ENCODE measurements at regions not wholly inside any gene's neighbourhood (a gene's known extent, or its start where the extent isn't known, plus 50 kb on each side); places are given as distances from the start of the nearest gene placed in this dataset.

GRCh38 chr15:69631978-69632377 lies 179.4 kb downstream of the RPLP1 start:
- Histone ChIP-seq H2AFZ (ENCODE audit: low read depth, low read length) (no peak overlapping the region), H3K27ac (ENCODE audit: low read length) (no peak overlapping the region), H3K4me3 (ENCODE audit: low read depth in 1 of 2, low read length in 2 of 2) (no peak overlapping the region), H4K20me1 (ENCODE audit: insufficient read depth, low read length) (no peaks in the 10 kb centered on the region), H3K4me1 (ENCODE audit: insufficient read depth, low read length) (no peaks in the 10 kb centered on the region), H3K36me3 (ENCODE audit: insufficient read depth, low read length) (no peaks in the 10 kb centered on the region), H3K27me3 (ENCODE audit: insufficient read depth, low read length, poor library complexity) (no peaks in the 10 kb centered on the region), H3K4me2 (ENCODE audit: insufficient read depth, low read length) (no peak overlapping the region), H3K9me3 (ENCODE audit: insufficient read depth, low read length, severe bottlenecking) (no peaks in the 10 kb centered on the region), H3K79me2 (ENCODE audit: insufficient read depth, low read length) (no peaks in the 10 kb centered on the region), H3K9ac (ENCODE audit: low read depth, low read length) (no peak overlapping the region)
- no peak for DNase-seq
- TF ChIP-seq CTCF (IDR thresholded peaks at IDR 0.05; ENCODE audit: borderline replicate concordance, extremely low read depth, low read length, poor library complexity, severe bottlenecking) (no peak), EZH2 (IDR thresholded peaks at IDR 0.05; ENCODE audit: borderline replicate concordance, low read depth, low read length, severe bottlenecking) (no peak)
- no peak for ATAC-seq (ENCODE audit: insufficient read depth, low read depth)

- no peaks in the 10 kb centered on the region for H3K4me1 ChIP-seq (ENCODE audit: insufficient read depth, low read length)
- TF ChIP-seq CTCF (IDR thresholded peaks at IDR 0.05; ENCODE audit: borderline replicate concordance, extremely low read depth, low read length, poor library complexity, severe bottlenecking) (no peak), EZH2 (IDR thresholded peaks at IDR 0.05; ENCODE audit: borderline replicate concordance, low read depth, low read length, severe bottlenecking) (no peak)
- no peak overlapping the region for H2AFZ ChIP-seq (ENCODE audit: low read depth, low read length)
- no peaks in the 10 kb centered on the region for H3K27me3 ChIP-seq (ENCODE audit: insufficient read depth, low read length, poor library complexity)
- no peaks in the 10 kb centered on the region for H3K79me2 ChIP-seq (ENCODE audit: insufficient read depth, low read length)
- no peak overlapping the region for H3K4me2 ChIP-seq (ENCODE audit: insufficient read depth, low read length)
- no peak overlapping the region for H3K4me3 ChIP-seq (ENCODE audit: low read depth in 1 of 2, low read length in 2 of 2)
- no peaks in the 10 kb centered on the region for H3K36me3 ChIP-seq (ENCODE audit: insufficient read depth, low read length)
- no peaks in the 10 kb centered on the region for H3K9me3 ChIP-seq (ENCODE audit: insufficient read depth, low read length, severe bottlenecking)
- no peaks in the 10 kb centered on the region for H4K20me1 ChIP-seq (ENCODE audit: insufficient read depth, low read length)
- no peak overlapping the region for H3K9ac ChIP-seq (ENCODE audit: low read depth, low read length)
- ATAC-seq (ENCODE audit: insufficient read depth, low read depth) (no peak), DNase-seq (no peak)
- H3K27ac ChIP-seq (ENCODE audit: low read length): no peak overlapping the region
These were observed 182.2 kb downstream of the RPLP1 start for GRCh38 chr15:69634860-69635259.

- no peak overlapping the region for H2AFZ ChIP-seq (ENCODE audit: low read depth, low read length)
- no peaks in the 10 kb centered on the region for H3K4me1 ChIP-seq (ENCODE audit: insufficient read depth, low read length)
- no peaks in the 10 kb centered on the region for H3K79me2 ChIP-seq (ENCODE audit: insufficient read depth, low read length)
- TF ChIP-seq EZH2 (IDR thresholded peaks at IDR 0.05; ENCODE audit: borderline replicate concordance, low read depth, low read length, severe bottlenecking): no peak
- TF ChIP-seq CTCF (IDR thresholded peaks at IDR 0.05; ENCODE audit: borderline replicate concordance, extremely low read depth, low read length, poor library complexity, severe bottlenecking): no peak
- ATAC-seq (ENCODE audit: insufficient read depth, low read depth) (no peak), DNase-seq (no peak)
- H3K4me2 ChIP-seq (ENCODE audit: insufficient read depth, low read length): no peak overlapping the region
- H3K27me3 ChIP-seq (ENCODE audit: insufficient read depth, low read length, poor library complexity): no peaks in the 10 kb centered on the region
- no peak overlapping the region for H3K9ac ChIP-seq (ENCODE audit: low read depth, low read length)
- H3K27ac ChIP-seq (ENCODE audit: low read length): no peak overlapping the region
- H3K36me3 ChIP-seq (ENCODE audit: insufficient read depth, low read length): no peaks in the 10 kb centered on the region
- H4K20me1 ChIP-seq (ENCODE audit: insufficient read depth, low read length): no peaks in the 10 kb centered on the region
- no peak overlapping the region for H3K4me3 ChIP-seq (ENCODE audit: low read depth in 1 of 2, low read length in 2 of 2)
- no peaks in the 10 kb centered on the region for H3K9me3 ChIP-seq (ENCODE audit: insufficient read depth, low read length, severe bottlenecking)
These were observed 183.7 kb downstream of the RPLP1 start for GRCh38 chr15:69636169-69636915.
